ENCODE measurements at regions not wholly inside any gene's neighbourhood (a gene's known extent, or its start where the extent isn't known, plus 50 kb on each side); places are given as distances from the start of the nearest gene placed in this dataset.

GRCh38 chr11:122168218-122168617 lies 52.2 kb upstream of the BLID start (continued):
- TF ChIP-seq CHD7 (IDR thresholded peaks at IDR 0.05; ENCODE audit: insufficient replicate concordance, low read length) = no peak
- TF ChIP-seq PHF8 (conservative IDR thresholded peaks at IDR 0.05; ENCODE audit: low read depth, low read length) = no peak
- no peak for TF ChIP-seq CREB1 (IDR thresholded peaks at IDR 0.05)
- TF ChIP-seq TAF1 (IDR thresholded peaks at IDR 0.05; ENCODE audit: low read depth, low read length) = no peak
- TF ChIP-seq CTBP2 (IDR thresholded peaks at IDR 0.05; ENCODE audit: borderline replicate concordance, insufficient read depth, insufficient read length, low read length) = no peak
- TF ChIP-seq KDM4A (IDR thresholded peaks at IDR 0.05; ENCODE audit: low read depth, low read length, severe bottlenecking) = no peak
- no peak for TF ChIP-seq EP300 (IDR thresholded peaks at IDR 0.05; ENCODE audit: borderline replicate concordance in 1 of 2, low read depth in 2 of 2, low read length in 2 of 2)
- no peak for TF ChIP-seq TEAD4 (IDR thresholded peaks at IDR 0.05; ENCODE audit: low read depth, low read length)

All from H1 (cell line).